ENCODE measurements at regions not wholly inside any gene's neighbourhood (a gene's known extent, or its start where the extent isn't known, plus 50 kb on each side); places are given as distances from the start of the nearest gene placed in this dataset.

- no peak overlapping the region for H3K14ac ChIP-seq (ENCODE audit: low read length)
- H2AFZ ChIP-seq (ENCODE audit: insufficient read depth, low read length, poor library complexity), result no peak overlapping the region
- H3K4me3 ChIP-seq (ENCODE audit: low read depth, low read length), result no peak overlapping the region
- H3K4me1 ChIP-seq (ENCODE audit: control insufficient read depth in 1 of 2, insufficient read depth in 2 of 2, low read length in 2 of 2), result peaks cover 0 to 3% of the 10 kb centered on the region in 2 experiments
- no peak overlapping the region for H3K4me2 ChIP-seq (ENCODE audit: low read length)
- H2BK120ac ChIP-seq (ENCODE audit: insufficient read depth, low read length, poor library complexity), result no peak overlapping the region
- H3K9ac ChIP-seq (ENCODE audit: low read length), result no peak overlapping the region
- no peak overlapping the region for H2AK5ac ChIP-seq (ENCODE audit: low read length)
- H3K36me3 ChIP-seq (ENCODE audit: control insufficient read depth in 1 of 2, insufficient read depth in 2 of 2, low read length in 2 of 2), result no peaks in the 10 kb centered on the region
- H3K4ac ChIP-seq (ENCODE audit: low read depth, low read length), result no peak overlapping the region
- H4K12ac ChIP-seq (ENCODE audit: low read depth, low read length), result no peak overlapping the region
- H2BK12ac ChIP-seq (ENCODE audit: low read length), result no peak overlapping the region
- no peak overlapping the region for H2BK5ac ChIP-seq (ENCODE audit: low read depth, low read length, poor library complexity)
- H3K18ac ChIP-seq (ENCODE audit: low read length), result no peak overlapping the region
- H3K23ac ChIP-seq (ENCODE audit: low read length), result no peak overlapping the region
- no CpG with 5 or more reads among the region's 4 CpGs for WGBS (ENCODE audit: extremely low coverage, insufficient coverage, insufficient read length)
- no peak for DNase-seq
- peaks cover 7% of the 10 kb centered on the region for H3K9me3 ChIP-seq (ENCODE audit: insufficient read depth, low read depth, low read length)
- H3K27ac ChIP-seq (ENCODE audit: low read depth, low read length), result no peak overlapping the region
- no peaks in the 10 kb centered on the region for H3K27me3 ChIP-seq (ENCODE audit: insufficient read depth, low read length)
- no peak overlapping the region for H4K91ac ChIP-seq (ENCODE audit: low read depth, low read length)
- no peaks in the 10 kb centered on the region for H3K79me1 ChIP-seq (ENCODE audit: low read length)
- H4K8ac ChIP-seq (ENCODE audit: low read depth, low read length), result no peak overlapping the region
- no peaks in the 10 kb centered on the region for H3K79me2 ChIP-seq (ENCODE audit: control insufficient read depth, insufficient read depth, low read length, poor library complexity)
Observed at GRCh38 chr15:27702581-27702980, 396.5 kb downstream of the OCA2 start.

- H2BK120ac ChIP-seq (ENCODE audit: insufficient read depth, low read length, poor library complexity), result no peak overlapping the region
- no peaks in the 10 kb centered on the region for H3K36me3 ChIP-seq (ENCODE audit: control insufficient read depth in 1 of 2, insufficient read depth in 2 of 2, low read length in 2 of 2)
- no peaks in the 10 kb centered on the region for H3K79me2 ChIP-seq (ENCODE audit: control insufficient read depth, insufficient read depth, low read length, poor library complexity)
- H3K4me2 ChIP-seq (ENCODE audit: low read length), result no peak overlapping the region
- H3K9me3 ChIP-seq (ENCODE audit: insufficient read depth, low read depth, low read length), result peaks cover 6% of the 10 kb centered on the region
- DNase-seq, result no peak
- H4K12ac ChIP-seq (ENCODE audit: low read depth, low read length), result no peak overlapping the region
- no peak overlapping the region for H2AFZ ChIP-seq (ENCODE audit: insufficient read depth, low read length, poor library complexity)
- peaks cover 0 to 3% of the 10 kb centered on the region in 2 experiments for H3K4me1 ChIP-seq (ENCODE audit: control insufficient read depth in 1 of 2, insufficient read depth in 2 of 2, low read length in 2 of 2)
- no peak overlapping the region for H2AK5ac ChIP-seq (ENCODE audit: low read length)
- no peak overlapping the region for H3K9ac ChIP-seq (ENCODE audit: low read length)
- no peak overlapping the region for H3K14ac ChIP-seq (ENCODE audit: low read length)
- no peak overlapping the region for H3K23ac ChIP-seq (ENCODE audit: low read length)
- H3K4ac ChIP-seq (ENCODE audit: low read depth, low read length), result no peak overlapping the region
- no peak overlapping the region for H3K27ac ChIP-seq (ENCODE audit: low read depth, low read length)
- H3K18ac ChIP-seq (ENCODE audit: low read length), result no peak overlapping the region
- no peak overlapping the region for H2BK5ac ChIP-seq (ENCODE audit: low read depth, low read length, poor library complexity)
- H3K4me3 ChIP-seq (ENCODE audit: low read depth, low read length), result no peak overlapping the region
- no peak overlapping the region for H2BK12ac ChIP-seq (ENCODE audit: low read length)
- no peak overlapping the region for H4K8ac ChIP-seq (ENCODE audit: low read depth, low read length)
- no peaks in the 10 kb centered on the region for H3K79me1 ChIP-seq (ENCODE audit: low read length)
- no peak overlapping the region for H4K91ac ChIP-seq (ENCODE audit: low read depth, low read length)
- no peaks in the 10 kb centered on the region for H3K27me3 ChIP-seq (ENCODE audit: insufficient read depth, low read length)
- no CpG with 5 or more reads among the region's 11 CpGs for WGBS (ENCODE audit: extremely low coverage, insufficient coverage, insufficient read length)
Observed at GRCh38 chr15:27701956-27702355, 397.2 kb downstream of the OCA2 start.

GRCh38 chr15:27701014-27701413, 398.1 kb downstream of the OCA2 start:
- Histone ChIP-seq H3K36me3 (ENCODE audit: control insufficient read depth in 1 of 2, insufficient read depth in 2 of 2, low read length in 2 of 2) (no peaks in the 10 kb centered on the region), H2BK5ac (ENCODE audit: low read depth, low read length, poor library complexity) (no peak overlapping the region), H3K79me2 (ENCODE audit: control insufficient read depth, insufficient read depth, low read length, poor library complexity) (no peaks in the 10 kb centered on the region), H4K91ac (ENCODE audit: low read depth, low read length) (no peak overlapping the region), H2AFZ (ENCODE audit: insufficient read depth, low read length, poor library complexity) (no peak overlapping the region), H3K4me1 (ENCODE audit: control insufficient read depth in 1 of 2, insufficient read depth in 2 of 2, low read length in 2 of 2) (peaks cover 0 to 3% of the 10 kb centered on the region in 2 experiments), H3K14ac (ENCODE audit: low read length) (no peak overlapping the region), H2BK12ac (ENCODE audit: low read length) (no peak overlapping the region), H4K8ac (ENCODE audit: low read depth, low read length) (no peak overlapping the region), H3K27me3 (ENCODE audit: insufficient read depth, low read length) (no peaks in the 10 kb centered on the region), H3K9me3 (ENCODE audit: insufficient read depth, low read depth, low read length) (peaks cover 6% of the 10 kb centered on the region), H2AK5ac (ENCODE audit: low read length) (no peak overlapping the region), H3K79me1 (ENCODE audit: low read length) (no peaks in the 10 kb centered on the region), H3K18ac (ENCODE audit: low read length) (no peak overlapping the region), H3K23ac (ENCODE audit: low read length) (no peak overlapping the region), H3K4me2 (ENCODE audit: low read length) (no peak overlapping the region), H4K12ac (ENCODE audit: low read depth, low read length) (no peak overlapping the region), H3K4ac (ENCODE audit: low read depth, low read length) (no peak overlapping the region), H2BK120ac (ENCODE audit: insufficient read depth, low read length, poor library complexity) (no peak overlapping the region), H3K27ac (ENCODE audit: low read depth, low read length) (no peak overlapping the region), H3K9ac (ENCODE audit: low read length) (no peak overlapping the region), H3K4me3 (ENCODE audit: low read depth, low read length) (no peak overlapping the region)
- no CpG with 5 or more reads among the region's 3 CpGs for WGBS (ENCODE audit: extremely low coverage, insufficient coverage, insufficient read length)
- no peak for DNase-seq

GRCh38 chr15:27699699-27700098, 399.4 kb downstream of the OCA2 start:
- no peak overlapping the region for H3K9ac ChIP-seq (ENCODE audit: low read length)
- H3K4me3 ChIP-seq (ENCODE audit: low read depth, low read length), result no peak overlapping the region
- no peak overlapping the region for H4K91ac ChIP-seq (ENCODE audit: low read depth, low read length)
- no peak overlapping the region for H3K14ac ChIP-seq (ENCODE audit: low read length)
- H2AFZ ChIP-seq (ENCODE audit: insufficient read depth, low read length, poor library complexity), result no peak overlapping the region
- H3K18ac ChIP-seq (ENCODE audit: low read length), result no peak overlapping the region
- H3K4me1 ChIP-seq (ENCODE audit: control insufficient read depth in 1 of 2, insufficient read depth in 2 of 2, low read length in 2 of 2), result peaks cover 0 to 5% of the 10 kb centered on the region in 2 experiments
- H2BK12ac ChIP-seq (ENCODE audit: low read length), result no peak overlapping the region
- no peak overlapping the region for H4K12ac ChIP-seq (ENCODE audit: low read depth, low read length)
- H3K27me3 ChIP-seq (ENCODE audit: insufficient read depth, low read length), result no peaks in the 10 kb centered on the region
- H3K36me3 ChIP-seq (ENCODE audit: control insufficient read depth in 1 of 2, insufficient read depth in 2 of 2, low read length in 2 of 2), result no peaks in the 10 kb centered on the region
- H3K23ac ChIP-seq (ENCODE audit: low read length), result no peak overlapping the region
- DNase-seq, result no peak
- no peak overlapping the region for H4K8ac ChIP-seq (ENCODE audit: low read depth, low read length)
- H3K79me2 ChIP-seq (ENCODE audit: control insufficient read depth, insufficient read depth, low read length, poor library complexity), result no peaks in the 10 kb centered on the region
- WGBS (ENCODE audit: extremely low coverage, insufficient coverage, insufficient read length), result no CpG with 5 or more reads among the region's 4 CpGs
- H2AK5ac ChIP-seq (ENCODE audit: low read length), result no peak overlapping the region
- H2BK5ac ChIP-seq (ENCODE audit: low read depth, low read length, poor library complexity), result no peak overlapping the region
- peaks cover 9% of the 10 kb centered on the region for H3K9me3 ChIP-seq (ENCODE audit: insufficient read depth, low read depth, low read length)
- no peak overlapping the region for H3K27ac ChIP-seq (ENCODE audit: low read depth, low read length)
- H2BK120ac ChIP-seq (ENCODE audit: insufficient read depth, low read length, poor library complexity), result no peak overlapping the region
- peaks cover 5% of the 10 kb centered on the region for H3K79me1 ChIP-seq (ENCODE audit: low read length)
- H3K4ac ChIP-seq (ENCODE audit: low read depth, low read length), result no peak overlapping the region
- H3K4me2 ChIP-seq (ENCODE audit: low read length), result no peak overlapping the region
